Fibroblast of lung (primary cell): ENCODE measurements at regions not wholly inside any gene's neighbourhood (a gene's known extent, or its start where the extent isn't known, plus 50 kb on each side); places are given as distances from the start of the nearest gene placed in this dataset.

Experiments used
- DNase-seq, 2 donors: peaks; one replicate each; pipeline versions ENCODE4 v3.0.0 to v3.0.0-alpha.2; 2010; ENCODE audit warnings: low read depth in 2 of 2
- H2AFZ ChIP-seq: 2 replicates; pipeline ENCODE4 v1.5.1; 2012; ENCODE audit warnings: low read length, control low read depth, inconsistent platforms
- H3K27ac ChIP-seq: 2 replicates; pipeline ENCODE4 v1.5.1; 2011; ENCODE audit warnings: low read length, control low read depth; ENCODE audit not compliant: insufficient read depth
- H3K27me3 ChIP-seq: 2 replicates; pipeline ENCODE4 v1.5.1; 2011; ENCODE audit warnings: mild to moderate bottlenecking, low read length; ENCODE audit not compliant: control insufficient read depth, insufficient read depth
- H3K36me3 ChIP-seq: 2 replicates; pipeline ENCODE4 v1.5.1; 2011; ENCODE audit warnings: low read length; ENCODE audit not compliant: control insufficient read depth, insufficient read depth
- H3K4me1 ChIP-seq: 2 replicates; pipeline ENCODE4 v1.5.1; 2011; ENCODE audit warnings: low read length; ENCODE audit not compliant: control insufficient read depth, insufficient read depth; ENCODE audit errors: extremely low read depth
- H3K4me2 ChIP-seq: 2 replicates; pipeline ENCODE4 v1.5.1; 2011; ENCODE audit warnings: low read length, control low read depth; ENCODE audit not compliant: insufficient read depth; ENCODE audit errors: extremely low read depth
- H3K4me3 ChIP-seq, 4 experiments: fragments of 200-600 bp in 1 of 4; sonication (generic) in 1 of 4; replicated peaks in 1 of 4; 2 replicates each; pipeline ENCODE4 v1.5.1; 2011 to 2016; ENCODE audit warnings: low read length in 4 of 4, low read depth in 3 of 4, mild to moderate bottlenecking in 3 of 4, control low read depth in 2 of 4, inconsistent platforms in 1 of 4, mixed read lengths in 1 of 4; ENCODE audit not compliant: insufficient read depth in 1 of 4; ENCODE audit errors: control extremely low read depth in 1 of 4
- H3K79me2 ChIP-seq: 2 replicates; pipeline ENCODE4 v1.5.1; 2012; ENCODE audit warnings: mild to moderate bottlenecking, low read length, inconsistent platforms; ENCODE audit not compliant: control insufficient read depth, insufficient read depth
- H3K9ac ChIP-seq: 2 replicates; pipeline ENCODE4 v1.5.1; 2011; ENCODE audit warnings: mild to moderate bottlenecking, low read length, control low read depth; ENCODE audit not compliant: insufficient read depth
- H3K9me3 ChIP-seq: 2 replicates; pipeline ENCODE4 v1.5.1; 2012; ENCODE audit warnings: low read depth, low read length; ENCODE audit not compliant: control insufficient read depth, insufficient read depth
- H4K20me1 ChIP-seq: 2 replicates; pipeline ENCODE4 v1.5.1; 2011; ENCODE audit warnings: low read length; ENCODE audit not compliant: control insufficient read depth, insufficient read depth; ENCODE audit errors: extremely low read depth
- CTCF ChIP-seq, 2 donors: IDR thresholded peaks in 1 of 2; conservative IDR thresholded peaks in 1 of 2; 1 replicate in 1 of 2; 2 replicates in 1 of 2; pipeline ENCODE4 v1.5.1; 2011 to 2012; ENCODE audit warnings: low read length in 2 of 2, control low read depth in 1 of 2, inconsistent platforms in 1 of 2, low read depth in 1 of 2, mild to moderate bottlenecking in 1 of 2
- EZH2 ChIP-seq: IDR thresholded peaks from 2 replicates; pipeline ENCODE4 v1.5.1; 2012; ENCODE audit warnings: low read length, control low read depth, mild to moderate bottlenecking; ENCODE audit errors: missing control alignments

GRCh38 chr16:88320947-88321634, 61.7 kb upstream of the ZNF469 start:
- Histone ChIP-seq H3K36me3 (no peaks in the 10 kb centered on the region), H3K9ac (no peak overlapping the region), H3K9me3 (no peaks in the 10 kb centered on the region), H3K4me3 (no peak overlapping the region), H4K20me1 (no peaks in the 10 kb centered on the region), H3K79me2 (no peaks in the 10 kb centered on the region), H2AFZ (no peak overlapping the region), H3K27me3 (no peaks in the 10 kb centered on the region), H3K27ac (no peak overlapping the region), H3K4me1 (peaks cover 3% of the 10 kb centered on the region), H3K4me2 (no peak overlapping the region)
- TF ChIP-seq CTCF (conservative IDR thresholded peaks at IDR 0.05 in 1 of 2, IDR thresholded peaks at IDR 0.05 in 1 of 2; ENCODE audit: low read depth in 1 of 2, low read length in 2 of 2): no peak
- TF ChIP-seq EZH2: no peak
- no peak for DNase-seq

- H3K4me2 ChIP-seq: no peak overlapping the region
- H4K20me1 ChIP-seq: no peaks in the 10 kb centered on the region
- H3K27ac ChIP-seq: no peak overlapping the region
- DNase-seq: no peak
- TF ChIP-seq EZH2: no peak
- TF ChIP-seq CTCF (conservative IDR thresholded peaks at IDR 0.05 in 1 of 2, IDR thresholded peaks at IDR 0.05 in 1 of 2; ENCODE audit: low read depth in 1 of 2, low read length in 2 of 2): no peak
- H2AFZ ChIP-seq: no peak overlapping the region
- H3K4me1 ChIP-seq: peaks cover 3% of the 10 kb centered on the region
- H3K79me2 ChIP-seq: no peaks in the 10 kb centered on the region
- no peak overlapping the region for H3K9ac ChIP-seq
- no peaks in the 10 kb centered on the region for H3K9me3 ChIP-seq
- no peaks in the 10 kb centered on the region for H3K36me3 ChIP-seq
- no peak overlapping the region for H3K4me3 ChIP-seq
- H3K27me3 ChIP-seq: no peaks in the 10 kb centered on the region
Observed at GRCh38 chr16:88321635-88322499, 60.9 kb upstream of the ZNF469 start.

GRCh38 chr16:88322500-88322970, 60.2 kb upstream of the ZNF469 start:
- H3K4me1 ChIP-seq: peaks cover 3% of the 10 kb centered on the region
- H3K4me3 ChIP-seq: no peak overlapping the region
- H3K9me3 ChIP-seq: no peaks in the 10 kb centered on the region
- no peak overlapping the region for H3K4me2 ChIP-seq
- H4K20me1 ChIP-seq: no peaks in the 10 kb centered on the region
- H3K79me2 ChIP-seq: no peaks in the 10 kb centered on the region
- no peak overlapping the region for H3K9ac ChIP-seq
- no peak for DNase-seq
- no peaks in the 10 kb centered on the region for H3K36me3 ChIP-seq
- no peaks in the 10 kb centered on the region for H3K27me3 ChIP-seq
- no peak for TF ChIP-seq CTCF (conservative IDR thresholded peaks at IDR 0.05 in 1 of 2, IDR thresholded peaks at IDR 0.05 in 1 of 2; ENCODE audit: low read depth in 1 of 2, low read length in 2 of 2)
- TF ChIP-seq EZH2: no peak
- no peak overlapping the region for H2AFZ ChIP-seq
- no peak overlapping the region for H3K27ac ChIP-seq
